Upper lobe of left lung (tissue), 4 donors: ENCODE measurements at regions not wholly inside any gene's neighbourhood (a gene's known extent, or its start where the extent isn't known, plus 50 kb on each side); places are given as distances from the start of the nearest gene placed in this dataset.

Experiments used
- CTCF ChIP-seq, 6 experiments: fragments of 450-650 bp in 4 of 6; fragments of 200-600 bp in 2 of 6; sonication (generic) in 2 of 6; IDR thresholded peaks; one replicate each; pipeline ENCODE4 v1.5.1; 2016 to 2019; ENCODE audit warnings: antibody characterized with exemption in 6 of 6
- EP300 ChIP-seq, 4 donors: sonication (generic); formaldehyde crosslinking; IDR thresholded peaks; one replicate each; pipeline ENCODE4 v1.5.1; 2017; ENCODE audit warnings: antibody characterized with exemption in 4 of 4, control low read depth in 2 of 4
- POLR2AphosphoS5 ChIP-seq, 2 donors: sonication (generic); formaldehyde crosslinking; IDR thresholded peaks; one replicate each; pipeline ENCODE4 v1.5.1; 2017; ENCODE audit warnings: antibody characterized with exemption in 2 of 2

- TF ChIP-seq CTCF (IDR thresholded peaks at IDR 0.05), result no peak
- TF ChIP-seq POLR2AphosphoS5 (IDR thresholded peaks at IDR 0.05), result no peak
- TF ChIP-seq EP300 (IDR thresholded peaks at IDR 0.05), result no peak
Measured at GRCh38 chr2:215215637-215216036, 77.2 kb upstream of the ABCA12 start.
